ENCODE measurements at regions not wholly inside any gene's neighbourhood (a gene's known extent, or its start where the extent isn't known, plus 50 kb on each side); places are given as distances from the start of the nearest gene placed in this dataset.

DNA sequence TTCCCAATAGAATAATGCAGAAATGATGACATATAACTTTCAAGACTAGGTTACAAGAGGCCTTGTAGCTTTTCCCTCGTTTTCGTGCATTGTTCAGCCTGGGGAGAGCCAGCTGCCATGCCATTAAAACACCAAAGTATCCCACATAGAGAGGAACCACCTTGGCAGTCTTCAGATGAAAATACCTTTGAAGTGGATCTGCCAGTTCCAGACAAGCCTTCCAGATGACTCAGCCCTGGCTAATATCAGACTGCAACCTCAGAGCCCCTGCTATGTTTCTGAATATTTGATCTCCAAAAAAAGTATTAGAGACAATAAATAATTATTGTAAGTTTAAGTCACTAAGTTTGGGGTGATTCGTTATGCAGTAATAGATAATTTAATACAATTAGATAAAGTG is 294.3 kb upstream of the GBE1 start:
- Histone ChIP-seq H3K4me2 (no peak overlapping the region), H3F3A (replicated peaks; ENCODE audit: low read depth) (no peaks in the 10 kb centered on the region), H3K36me3 (ENCODE audit: insufficient read depth) (no peaks in the 10 kb centered on the region), H3K27ac (ENCODE audit: low read depth) (no peak overlapping the region), H3K27me3 (ENCODE audit: insufficient read depth) (no peaks in the 10 kb centered on the region), H3K4me3 (no peak overlapping the region), H2AFZ (no peak overlapping the region), H3K9me2 (ENCODE audit: insufficient read depth) (no peaks in the 10 kb centered on the region), H4K20me1 (replicated peaks; ENCODE audit: insufficient read depth) (no peaks in the 10 kb centered on the region; the same call in 1 of the 2 replicates), H3K4me1 (ENCODE audit: insufficient read depth) (no peaks in the 10 kb centered on the region), H3K79me2 (replicated peaks; ENCODE audit: insufficient read depth) (no peaks in the 10 kb centered on the region)
- Mint-ChIP-seq H3K27ac (no peak overlapping the region), H3K36me3 (ENCODE audit: low read depth) (no peaks in the 10 kb centered on the region), H3K4me3 (no peak overlapping the region), H3K4me1 (no peaks in the 10 kb centered on the region), H3K9me3 (no peaks in the 10 kb centered on the region), H3K27me3 (ENCODE audit: insufficient read depth, low read depth, poor library complexity) (no peaks in the 10 kb centered on the region)
- ATAC-seq = no peak
- TF ChIP-seq EZH2 (IDR thresholded peaks at IDR 0.05; ENCODE audit: low read depth, unreplicated experiment) (no peak), STAT1 (IDR thresholded peaks at IDR 0.05; ENCODE audit: unreplicated experiment) (no peak), POLR2AphosphoS5 (IDR thresholded peaks at IDR 0.05; ENCODE audit: low read depth) (no peak), NANOG (IDR thresholded peaks at IDR 0.05; ENCODE audit: borderline replicate concordance) (no peak), EZH2phosphoT487 (IDR thresholded peaks at IDR 0.05; ENCODE audit: unreplicated experiment) (no peak), ZNF114 (CRISPR knock-in tag; IDR thresholded peaks at IDR 0.05) (no peak), CREB1 (CRISPR knock-in tag; IDR thresholded peaks at IDR 0.05; ENCODE audit: low read depth) (no peak), ZNF331 (CRISPR knock-in tag; IDR thresholded peaks at IDR 0.05; ENCODE audit: low read depth) (no peak)
- TF ChIP-seq, protein P1, sequence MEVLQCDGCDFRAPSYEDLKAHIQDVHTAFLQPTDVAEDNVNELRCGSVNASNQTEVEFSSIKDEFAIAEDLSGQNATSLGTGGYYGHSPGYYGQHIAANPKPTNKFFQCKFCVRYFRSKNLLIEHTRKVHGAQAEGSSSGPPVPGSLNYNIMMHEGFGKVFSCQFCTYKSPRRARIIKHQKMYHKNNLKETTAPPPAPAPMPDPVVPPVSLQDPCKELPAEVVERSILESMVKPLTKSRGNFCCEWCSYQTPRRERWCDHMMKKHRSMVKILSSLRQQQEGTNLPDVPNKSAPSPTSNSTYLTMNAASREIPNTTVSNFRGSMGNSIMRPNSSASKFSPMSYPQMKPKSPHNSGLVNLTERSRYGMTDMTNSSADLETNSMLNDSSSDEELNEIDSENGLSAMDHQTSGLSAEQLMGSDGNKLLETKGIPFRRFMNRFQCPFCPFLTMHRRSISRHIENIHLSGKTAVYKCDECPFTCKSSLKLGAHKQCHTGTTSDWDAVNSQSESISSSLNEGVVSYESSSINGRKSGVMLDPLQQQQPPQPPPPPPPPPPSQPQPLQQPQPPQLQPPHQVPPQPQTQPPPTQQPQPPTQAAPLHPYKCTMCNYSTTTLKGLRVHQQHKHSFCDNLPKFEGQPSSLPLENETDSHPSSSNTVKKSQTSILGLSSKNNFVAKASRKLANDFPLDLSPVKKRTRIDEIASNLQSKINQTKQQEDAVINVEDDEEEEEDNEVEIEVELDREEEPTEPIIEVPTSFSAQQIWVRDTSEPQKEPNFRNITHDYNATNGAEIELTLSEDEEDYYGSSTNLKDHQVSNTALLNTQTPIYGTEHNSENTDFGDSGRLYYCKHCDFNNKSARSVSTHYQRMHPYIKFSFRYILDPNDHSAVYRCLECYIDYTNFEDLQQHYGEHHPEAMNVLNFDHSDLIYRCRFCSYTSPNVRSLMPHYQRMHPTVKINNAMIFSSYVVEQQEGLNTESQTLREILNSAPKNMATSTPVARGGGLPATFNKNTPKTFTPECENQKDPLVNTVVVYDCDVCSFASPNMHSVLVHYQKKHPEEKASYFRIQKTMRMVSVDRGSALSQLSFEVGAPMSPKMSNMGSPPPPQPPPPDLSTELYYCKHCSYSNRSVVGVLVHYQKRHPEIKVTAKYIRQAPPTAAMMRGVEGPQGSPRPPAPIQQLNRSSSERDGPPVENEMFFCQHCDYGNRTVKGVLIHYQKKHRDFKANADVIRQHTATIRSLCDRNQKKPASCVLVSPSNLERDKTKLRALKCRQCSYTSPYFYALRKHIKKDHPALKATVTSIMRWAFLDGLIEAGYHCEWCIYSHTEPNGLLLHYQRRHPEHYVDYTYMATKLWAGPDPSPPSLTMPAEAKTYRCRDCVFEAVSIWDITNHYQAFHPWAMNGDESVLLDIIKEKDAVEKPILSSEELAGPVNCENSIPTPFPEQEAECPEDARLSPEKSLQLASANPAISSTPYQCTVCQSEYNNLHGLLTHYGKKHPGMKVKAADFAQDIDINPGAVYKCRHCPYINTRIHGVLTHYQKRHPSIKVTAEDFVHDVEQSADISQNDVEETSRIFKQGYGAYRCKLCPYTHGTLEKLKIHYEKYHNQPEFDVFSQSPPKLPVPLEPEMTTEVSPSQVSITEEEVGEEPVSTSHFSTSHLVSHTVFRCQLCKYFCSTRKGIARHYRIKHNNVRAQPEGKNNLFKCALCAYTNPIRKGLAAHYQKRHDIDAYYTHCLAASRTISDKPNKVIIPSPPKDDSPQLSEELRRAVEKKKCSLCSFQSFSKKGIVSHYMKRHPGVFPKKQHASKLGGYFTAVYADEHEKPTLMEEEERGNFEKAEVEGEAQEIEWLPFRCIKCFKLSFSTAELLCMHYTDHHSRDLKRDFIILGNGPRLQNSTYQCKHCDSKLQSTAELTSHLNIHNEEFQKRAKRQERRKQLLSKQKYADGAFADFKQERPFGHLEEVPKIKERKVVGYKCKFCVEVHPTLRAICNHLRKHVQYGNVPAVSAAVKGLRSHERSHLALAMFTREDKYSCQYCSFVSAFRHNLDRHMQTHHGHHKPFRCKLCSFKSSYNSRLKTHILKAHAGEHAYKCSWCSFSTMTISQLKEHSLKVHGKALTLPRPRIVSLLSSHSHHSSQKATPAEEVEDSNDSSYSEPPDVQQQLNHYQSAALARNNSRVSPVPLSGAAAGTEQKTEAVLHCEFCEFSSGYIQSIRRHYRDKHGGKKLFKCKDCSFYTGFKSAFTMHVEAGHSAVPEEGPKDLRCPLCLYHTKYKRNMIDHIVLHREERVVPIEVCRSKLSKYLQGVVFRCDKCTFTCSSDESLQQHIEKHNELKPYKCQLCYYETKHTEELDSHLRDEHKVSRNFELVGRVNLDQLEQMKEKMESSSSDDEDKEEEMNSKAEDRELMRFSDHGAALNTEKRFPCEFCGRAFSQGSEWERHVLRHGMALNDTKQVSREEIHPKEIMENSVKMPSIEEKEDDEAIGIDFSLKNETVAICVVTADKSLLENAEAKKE (CRISPR knock-in tag; IDR thresholded peaks at IDR 0.05) = no peak
- TF ChIP-seq, protein P2, sequence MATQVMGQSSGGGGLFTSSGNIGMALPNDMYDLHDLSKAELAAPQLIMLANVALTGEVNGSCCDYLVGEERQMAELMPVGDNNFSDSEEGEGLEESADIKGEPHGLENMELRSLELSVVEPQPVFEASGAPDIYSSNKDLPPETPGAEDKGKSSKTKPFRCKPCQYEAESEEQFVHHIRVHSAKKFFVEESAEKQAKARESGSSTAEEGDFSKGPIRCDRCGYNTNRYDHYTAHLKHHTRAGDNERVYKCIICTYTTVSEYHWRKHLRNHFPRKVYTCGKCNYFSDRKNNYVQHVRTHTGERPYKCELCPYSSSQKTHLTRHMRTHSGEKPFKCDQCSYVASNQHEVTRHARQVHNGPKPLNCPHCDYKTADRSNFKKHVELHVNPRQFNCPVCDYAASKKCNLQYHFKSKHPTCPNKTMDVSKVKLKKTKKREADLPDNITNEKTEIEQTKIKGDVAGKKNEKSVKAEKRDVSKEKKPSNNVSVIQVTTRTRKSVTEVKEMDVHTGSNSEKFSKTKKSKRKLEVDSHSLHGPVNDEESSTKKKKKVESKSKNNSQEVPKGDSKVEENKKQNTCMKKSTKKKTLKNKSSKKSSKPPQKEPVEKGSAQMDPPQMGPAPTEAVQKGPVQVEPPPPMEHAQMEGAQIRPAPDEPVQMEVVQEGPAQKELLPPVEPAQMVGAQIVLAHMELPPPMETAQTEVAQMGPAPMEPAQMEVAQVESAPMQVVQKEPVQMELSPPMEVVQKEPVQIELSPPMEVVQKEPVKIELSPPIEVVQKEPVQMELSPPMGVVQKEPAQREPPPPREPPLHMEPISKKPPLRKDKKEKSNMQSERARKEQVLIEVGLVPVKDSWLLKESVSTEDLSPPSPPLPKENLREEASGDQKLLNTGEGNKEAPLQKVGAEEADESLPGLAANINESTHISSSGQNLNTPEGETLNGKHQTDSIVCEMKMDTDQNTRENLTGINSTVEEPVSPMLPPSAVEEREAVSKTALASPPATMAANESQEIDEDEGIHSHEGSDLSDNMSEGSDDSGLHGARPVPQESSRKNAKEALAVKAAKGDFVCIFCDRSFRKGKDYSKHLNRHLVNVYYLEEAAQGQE (IDR thresholded peaks at IDR 0.05; ENCODE audit: unreplicated experiment) = no peak
- TF ChIP-seq, protein P3, sequence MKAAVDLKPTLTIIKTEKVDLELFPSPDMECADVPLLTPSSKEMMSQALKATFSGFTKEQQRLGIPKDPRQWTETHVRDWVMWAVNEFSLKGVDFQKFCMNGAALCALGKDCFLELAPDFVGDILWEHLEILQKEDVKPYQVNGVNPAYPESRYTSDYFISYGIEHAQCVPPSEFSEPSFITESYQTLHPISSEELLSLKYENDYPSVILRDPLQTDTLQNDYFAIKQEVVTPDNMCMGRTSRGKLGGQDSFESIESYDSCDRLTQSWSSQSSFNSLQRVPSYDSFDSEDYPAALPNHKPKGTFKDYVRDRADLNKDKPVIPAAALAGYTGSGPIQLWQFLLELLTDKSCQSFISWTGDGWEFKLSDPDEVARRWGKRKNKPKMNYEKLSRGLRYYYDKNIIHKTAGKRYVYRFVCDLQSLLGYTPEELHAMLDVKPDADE (IDR thresholded peaks at IDR 0.05) = no peak
- TF ChIP-seq, protein P4, sequence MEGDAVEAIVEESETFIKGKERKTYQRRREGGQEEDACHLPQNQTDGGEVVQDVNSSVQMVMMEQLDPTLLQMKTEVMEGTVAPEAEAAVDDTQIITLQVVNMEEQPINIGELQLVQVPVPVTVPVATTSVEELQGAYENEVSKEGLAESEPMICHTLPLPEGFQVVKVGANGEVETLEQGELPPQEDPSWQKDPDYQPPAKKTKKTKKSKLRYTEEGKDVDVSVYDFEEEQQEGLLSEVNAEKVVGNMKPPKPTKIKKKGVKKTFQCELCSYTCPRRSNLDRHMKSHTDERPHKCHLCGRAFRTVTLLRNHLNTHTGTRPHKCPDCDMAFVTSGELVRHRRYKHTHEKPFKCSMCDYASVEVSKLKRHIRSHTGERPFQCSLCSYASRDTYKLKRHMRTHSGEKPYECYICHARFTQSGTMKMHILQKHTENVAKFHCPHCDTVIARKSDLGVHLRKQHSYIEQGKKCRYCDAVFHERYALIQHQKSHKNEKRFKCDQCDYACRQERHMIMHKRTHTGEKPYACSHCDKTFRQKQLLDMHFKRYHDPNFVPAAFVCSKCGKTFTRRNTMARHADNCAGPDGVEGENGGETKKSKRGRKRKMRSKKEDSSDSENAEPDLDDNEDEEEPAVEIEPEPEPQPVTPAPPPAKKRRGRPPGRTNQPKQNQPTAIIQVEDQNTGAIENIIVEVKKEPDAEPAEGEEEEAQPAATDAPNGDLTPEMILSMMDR (conservative IDR thresholded peaks at IDR 0.05; ENCODE audit: low read depth in 2 of 2) = no peak
- DNase-seq (ENCODE audit: low spot score) = no peak
